OCI-LY3 (cell line): ENCODE measurements at regions not wholly inside any gene's neighbourhood (a gene's known extent, or its start where the extent isn't known, plus 50 kb on each side); places are given as distances from the start of the nearest gene placed in this dataset.

ENCODE experiments used
- H2AFZ ChIP-seq: fragments of 200-600, 300-600 bp; shearing (Covaris generic); 2 replicates; pipeline ENCODE4 v1.6.0; 2014; ENCODE audit warnings: antibody characterized with exemption, low read depth, low read length
- H3K27ac ChIP-seq: fragments of 200-600, 300-600 bp; sonication (generic); 2 replicates; pipeline ENCODE4 v1.5.1; 2014; ENCODE audit warnings: mild to moderate bottlenecking, low read length, moderate library complexity, mixed read lengths
- H3K27me3 ChIP-seq: fragments of 200-600, 300-600 bp; sonication (generic); 2 replicates; pipeline ENCODE4 v1.6.1; 2014; ENCODE audit warnings: low read depth, low read length, mixed read lengths
- H3K36me3 ChIP-seq: fragments of 200-600, 300-600 bp; sonication (generic); replicated peaks from 2 replicates; pipeline ENCODE3; 2014; ENCODE audit warnings: low read depth, low read length, mixed read lengths
- H3K4me1 ChIP-seq: fragments of 300-600, 200-600 bp; sonication (generic); 2 replicates; pipeline ENCODE4 v1.6.1; 2014; ENCODE audit warnings: low read length, mixed read lengths
- H3K4me2 ChIP-seq: fragments of 200-600, 300-600 bp; sonication (generic); 2 replicates; pipeline ENCODE4 v1.6.1; 2014; ENCODE audit warnings: low read length, mixed read lengths
- H3K4me3 ChIP-seq: fragments of 300-600, 200-600 bp; sonication (generic); 2 replicates; pipeline ENCODE4 v1.5.1; 2014; ENCODE audit warnings: antibody characterized with exemption, mild to moderate bottlenecking, low read length, moderate library complexity
- H3K79me2 ChIP-seq: fragments of 300-600, 200-600 bp; shearing (Covaris generic); 2 replicates; pipeline ENCODE4 v1.6.1; 2014; ENCODE audit warnings: mild to moderate bottlenecking, low read length, mixed read lengths
- H3K9ac ChIP-seq: fragments of 300-600, 200-600 bp; shearing (Covaris generic); 2 replicates; pipeline ENCODE4 v1.6.0; 2014; ENCODE audit warnings: mild to moderate bottlenecking, low read length, moderate library complexity
- H3K9me3 ChIP-seq: fragments of 200-600, 300-600 bp; shearing (Covaris generic); 2 replicates; pipeline ENCODE4 v1.6.1; 2014; ENCODE audit warnings: low read length, mixed read lengths; ENCODE audit not compliant: insufficient read depth
- H4K20me1 ChIP-seq: fragments of 200-600, 300-600 bp; sonication (generic); 2 replicates; pipeline ENCODE4 v1.6.1; 2016; ENCODE audit warnings: low read length, mixed read lengths; ENCODE audit not compliant: insufficient read depth
- CTCF ChIP-seq: fragments of 200-600, 300-600 bp; sonication (generic); IDR thresholded peaks from 2 replicates; pipeline ENCODE4 v1.5.1; 2014; ENCODE audit warnings: antibody characterized with exemption, low read length, low read depth
- EZH2phosphoT487 ChIP-seq: fragments of 200-600 bp; shearing (Covaris generic); IDR thresholded peaks from 2 replicates; pipeline ENCODE4 v1.6.1; 2018; ENCODE audit warnings: antibody characterized with exemption, mixed run types, low read depth

DNA sequence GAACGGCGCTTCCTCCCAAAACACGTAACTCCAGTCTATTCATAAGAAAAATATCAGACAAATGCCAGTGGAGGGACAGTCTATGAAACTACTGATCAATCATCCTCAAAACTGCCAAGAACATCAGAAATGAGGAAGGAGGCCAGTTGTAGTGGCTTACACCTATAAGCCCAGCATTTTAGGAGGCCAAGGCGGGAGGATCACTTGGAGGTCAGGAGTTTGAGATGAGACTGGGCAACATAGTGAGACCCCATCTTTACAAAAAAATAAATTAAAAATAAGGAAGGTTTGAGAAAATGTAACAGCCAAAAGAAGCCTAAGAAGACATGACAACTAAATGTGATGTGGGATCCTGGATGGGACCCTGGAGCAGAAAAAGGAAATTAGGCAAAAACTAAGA is 58.9 kb upstream of the MIER3 start:
- H3K9ac ChIP-seq, result no peak overlapping the region
- no peaks in the 10 kb centered on the region for H3K27me3 ChIP-seq
- no peak overlapping the region for H3K27ac ChIP-seq
- H4K20me1 ChIP-seq, result no peaks in the 10 kb centered on the region
- no peak overlapping the region for H3K4me3 ChIP-seq
- peaks cover 14% of the 10 kb centered on the region for H3K4me1 ChIP-seq
- no peaks in the 10 kb centered on the region for H3K79me2 ChIP-seq
- no peaks in the 10 kb centered on the region for H3K9me3 ChIP-seq
- TF ChIP-seq CTCF (no peak), EZH2phosphoT487 (no peak)
- H3K4me2 ChIP-seq, result no peak overlapping the region
- no peaks in the 10 kb centered on the region for H3K36me3 ChIP-seq
- H2AFZ ChIP-seq, result no peak overlapping the region

DNA sequence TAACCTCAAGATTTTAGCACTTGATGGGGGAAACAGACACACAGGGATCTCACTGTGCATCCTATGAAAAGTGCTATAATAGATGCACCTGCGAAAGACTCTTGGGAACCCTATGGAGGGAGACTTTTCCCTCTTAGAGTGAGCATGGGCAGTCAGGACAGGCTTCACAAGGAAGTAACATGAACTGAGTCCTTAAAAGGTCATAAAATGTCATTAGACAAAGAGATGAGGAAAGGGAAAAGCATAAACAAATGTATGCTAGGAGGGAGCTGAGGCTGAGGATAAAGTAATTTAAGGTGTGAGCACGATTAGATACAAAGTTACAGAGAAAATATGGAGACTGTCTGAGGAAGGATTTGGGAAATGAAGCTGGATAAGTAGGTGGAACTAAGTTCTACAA is 60.6 kb upstream of the MIER3 start:
- H3K4me2 ChIP-seq, result no peak overlapping the region
- no peak overlapping the region for H3K27ac ChIP-seq
- H3K79me2 ChIP-seq, result no peaks in the 10 kb centered on the region
- H2AFZ ChIP-seq, result no peak overlapping the region
- H4K20me1 ChIP-seq, result no peaks in the 10 kb centered on the region
- H3K4me1 ChIP-seq, result peaks cover 5% of the 10 kb centered on the region
- H3K36me3 ChIP-seq, result no peaks in the 10 kb centered on the region
- H3K9ac ChIP-seq, result no peak overlapping the region
- TF ChIP-seq CTCF (no peak), EZH2phosphoT487 (no peak)
- no peak overlapping the region for H3K4me3 ChIP-seq
- no peaks in the 10 kb centered on the region for H3K27me3 ChIP-seq
- no peaks in the 10 kb centered on the region for H3K9me3 ChIP-seq

- Histone ChIP-seq H4K20me1 (no peaks in the 10 kb centered on the region), H3K4me1 (peaks cover 14% of the 10 kb centered on the region), H3K36me3 (no peaks in the 10 kb centered on the region), H3K79me2 (no peaks in the 10 kb centered on the region), H3K9me3 (no peaks in the 10 kb centered on the region), H3K4me2 (no peak overlapping the region), H3K9ac (no peak overlapping the region), H3K27ac (no peak overlapping the region), H3K27me3 (no peaks in the 10 kb centered on the region), H2AFZ (no peak overlapping the region), H3K4me3 (no peak overlapping the region)
- TF ChIP-seq CTCF (no peak), EZH2phosphoT487 (no peak)
These were observed 74.0 kb upstream of the MIER3 start for GRCh38 chr5:57025961-57026360.

- no peak for TF ChIP-seq EZH2phosphoT487
- TF ChIP-seq CTCF, result no peak
- Histone ChIP-seq H2AFZ (no peak overlapping the region), H3K4me2 (no peak overlapping the region), H3K27me3 (no peaks in the 10 kb centered on the region), H3K36me3 (no peaks in the 10 kb centered on the region), H3K79me2 (no peaks in the 10 kb centered on the region), H3K4me1 (peaks cover 23% of the 10 kb centered on the region), H3K27ac (no peak overlapping the region), H4K20me1 (no peaks in the 10 kb centered on the region), H3K4me3 (no peak overlapping the region), H3K9ac (no peak overlapping the region), H3K9me3 (no peaks in the 10 kb centered on the region)
These were observed 76.2 kb upstream of the MIER3 start for GRCh38 chr5:57028161-57028560.
